WTC11 (cell line): ENCODE measurements at regions not wholly inside any gene's neighbourhood (a gene's known extent, or its start where the extent isn't known, plus 50 kb on each side); places are given as distances from the start of the nearest gene placed in this dataset.

Experiments used
- CREB1 ChIP-seq: sonication (generic); formaldehyde crosslinking; IDR thresholded peaks from 2 replicates; pipeline ENCODE4 v1.8.0; 2023; ENCODE audit warnings: mild to moderate bottlenecking, missing genetic modification reagents
- NR3C1 ChIP-seq: sonication (generic); formaldehyde crosslinking; conservative IDR thresholded peaks from 2 replicates; pipeline ENCODE4 v1.8.1; 2023; ENCODE audit warnings: low read depth, mild to moderate bottlenecking, missing genetic modification reagents
- SMAD3 ChIP-seq: sonication (generic); formaldehyde crosslinking; IDR thresholded peaks from 2 replicates; pipeline ENCODE4 v1.8.0; 2022; ENCODE audit warnings: missing genetic modification reagents, mild to moderate bottlenecking, borderline replicate concordance
- TF ChIP-seq, protein P1 (sequence below): fragments of 200-600 bp; IDR thresholded peaks from 2 replicates; pipeline ENCODE4 v1.8.0; 2022; ENCODE audit warnings: antibody characterized with exemption
- TF ChIP-seq, protein P2 (sequence below): sonication (generic); formaldehyde crosslinking; IDR thresholded peaks from 2 replicates; pipeline ENCODE4 v1.8.0; 2022; ENCODE audit warnings: mild to moderate bottlenecking, missing genetic modification reagents
- TF ChIP-seq, protein P3 (sequence below): sonication (generic); formaldehyde crosslinking; IDR thresholded peaks from 2 replicates; pipeline ENCODE4 v1.8.0; 2022; ENCODE audit warnings: mild to moderate bottlenecking, missing genetic modification reagents

DNA sequence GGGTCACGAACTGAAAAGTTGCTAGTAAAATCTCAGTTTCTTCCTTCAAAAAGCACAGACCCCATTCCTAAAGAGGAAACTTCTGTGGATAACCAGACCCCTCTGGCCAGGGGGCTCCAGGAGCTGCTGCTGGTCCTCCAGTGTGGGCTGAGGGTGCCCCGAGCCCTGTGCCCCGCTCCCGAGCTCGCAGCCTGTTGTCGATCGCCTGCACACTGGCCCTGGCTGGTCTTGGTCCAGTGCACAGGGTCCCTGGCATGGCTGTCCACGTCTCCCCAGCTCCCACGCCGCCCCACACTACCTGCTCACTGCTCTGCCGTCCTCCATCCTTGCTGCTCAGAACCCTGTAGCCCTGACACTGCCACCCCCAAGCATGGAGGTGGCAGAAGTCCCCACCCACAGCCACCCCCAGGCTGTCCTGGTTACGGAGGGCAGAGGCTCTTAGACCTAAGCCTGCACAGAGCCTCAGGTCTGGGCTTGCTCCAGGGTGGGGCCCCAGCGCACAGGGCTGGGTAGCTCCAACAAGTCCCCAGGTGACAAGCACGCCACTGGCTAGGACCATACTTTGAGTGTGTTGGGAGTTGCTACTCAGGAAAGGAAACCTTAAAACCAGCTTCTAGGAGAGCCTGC, 87.0 kb downstream of the PLXNA1 start:
- TF ChIP-seq, protein P1, sequence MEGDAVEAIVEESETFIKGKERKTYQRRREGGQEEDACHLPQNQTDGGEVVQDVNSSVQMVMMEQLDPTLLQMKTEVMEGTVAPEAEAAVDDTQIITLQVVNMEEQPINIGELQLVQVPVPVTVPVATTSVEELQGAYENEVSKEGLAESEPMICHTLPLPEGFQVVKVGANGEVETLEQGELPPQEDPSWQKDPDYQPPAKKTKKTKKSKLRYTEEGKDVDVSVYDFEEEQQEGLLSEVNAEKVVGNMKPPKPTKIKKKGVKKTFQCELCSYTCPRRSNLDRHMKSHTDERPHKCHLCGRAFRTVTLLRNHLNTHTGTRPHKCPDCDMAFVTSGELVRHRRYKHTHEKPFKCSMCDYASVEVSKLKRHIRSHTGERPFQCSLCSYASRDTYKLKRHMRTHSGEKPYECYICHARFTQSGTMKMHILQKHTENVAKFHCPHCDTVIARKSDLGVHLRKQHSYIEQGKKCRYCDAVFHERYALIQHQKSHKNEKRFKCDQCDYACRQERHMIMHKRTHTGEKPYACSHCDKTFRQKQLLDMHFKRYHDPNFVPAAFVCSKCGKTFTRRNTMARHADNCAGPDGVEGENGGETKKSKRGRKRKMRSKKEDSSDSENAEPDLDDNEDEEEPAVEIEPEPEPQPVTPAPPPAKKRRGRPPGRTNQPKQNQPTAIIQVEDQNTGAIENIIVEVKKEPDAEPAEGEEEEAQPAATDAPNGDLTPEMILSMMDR = no peak
- TF ChIP-seq NR3C1 (CRISPR knock-in tag) = no peak
- TF ChIP-seq, protein P2, sequence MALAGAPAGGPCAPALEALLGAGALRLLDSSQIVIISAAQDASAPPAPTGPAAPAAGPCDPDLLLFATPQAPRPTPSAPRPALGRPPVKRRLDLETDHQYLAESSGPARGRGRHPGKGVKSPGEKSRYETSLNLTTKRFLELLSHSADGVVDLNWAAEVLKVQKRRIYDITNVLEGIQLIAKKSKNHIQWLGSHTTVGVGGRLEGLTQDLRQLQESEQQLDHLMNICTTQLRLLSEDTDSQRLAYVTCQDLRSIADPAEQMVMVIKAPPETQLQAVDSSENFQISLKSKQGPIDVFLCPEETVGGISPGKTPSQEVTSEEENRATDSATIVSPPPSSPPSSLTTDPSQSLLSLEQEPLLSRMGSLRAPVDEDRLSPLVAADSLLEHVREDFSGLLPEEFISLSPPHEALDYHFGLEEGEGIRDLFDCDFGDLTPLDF (CRISPR knock-in tag) = no peak
- no peak for TF ChIP-seq SMAD3 (CRISPR knock-in tag)
- TF ChIP-seq, protein P3, sequence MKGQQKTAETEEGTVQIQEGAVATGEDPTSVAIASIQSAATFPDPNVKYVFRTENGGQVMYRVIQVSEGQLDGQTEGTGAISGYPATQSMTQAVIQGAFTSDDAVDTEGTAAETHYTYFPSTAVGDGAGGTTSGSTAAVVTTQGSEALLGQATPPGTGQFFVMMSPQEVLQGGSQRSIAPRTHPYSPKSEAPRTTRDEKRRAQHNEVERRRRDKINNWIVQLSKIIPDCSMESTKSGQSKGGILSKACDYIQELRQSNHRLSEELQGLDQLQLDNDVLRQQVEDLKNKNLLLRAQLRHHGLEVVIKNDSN (CRISPR knock-in tag) = no peak
- no peak for TF ChIP-seq CREB1
